Mammary epithelial cell (primary cell): ENCODE measurements at regions not wholly inside any gene's neighbourhood (a gene's known extent, or its start where the extent isn't known, plus 50 kb on each side); places are given as distances from the start of the nearest gene placed in this dataset.

Experiments
- CTCF ChIP-seq, 2 donors: IDR thresholded peaks in 1 of 2; conservative IDR thresholded peaks in 1 of 2; 2 replicates each; pipeline ENCODE4 v1.5.1; 2011 to 2012; ENCODE audit warnings: inconsistent platforms in 2 of 2, low read length in 2 of 2, mild to moderate bottlenecking in 2 of 2, control low read depth in 1 of 2, low read depth in 1 of 2; ENCODE audit not compliant: insufficient read depth in 1 of 2; ENCODE audit errors: extremely low read depth in 1 of 2
- EZH2 ChIP-seq: IDR thresholded peaks from 2 replicates; pipeline ENCODE4 v1.6.1; 2012; ENCODE audit warnings: low read length, inconsistent platforms, borderline replicate concordance

DNA sequence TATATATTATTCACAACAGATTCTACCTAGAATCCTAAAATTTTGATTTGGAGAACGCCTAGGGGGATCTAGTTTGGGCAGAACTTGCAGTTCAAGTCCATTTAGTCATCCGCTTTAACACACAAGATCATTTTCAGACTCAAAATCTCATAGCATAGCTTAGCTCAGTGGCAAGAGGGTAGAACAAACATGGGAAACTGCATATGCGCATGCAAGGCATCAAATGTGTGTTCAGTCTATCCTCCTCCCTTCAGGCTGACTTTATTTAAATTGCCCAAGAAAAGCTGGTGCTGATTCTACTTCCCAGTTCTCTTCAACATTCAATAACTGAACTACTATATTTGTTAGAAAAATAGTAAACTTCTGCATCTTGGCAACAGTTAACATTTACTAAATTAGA lies 79.6 kb upstream of the NRXN1 start:
- TF ChIP-seq CTCF (conservative IDR thresholded peaks at IDR 0.05 in 1 of 2, IDR thresholded peaks at IDR 0.05 in 1 of 2; ENCODE audit: extremely low read depth in 1 of 2, insufficient read depth in 1 of 2, low read depth in 1 of 2, low read length in 2 of 2) (no peak), EZH2 (no peak)
